ENCODE measurements at regions not wholly inside any gene's neighbourhood (a gene's known extent, or its start where the extent isn't known, plus 50 kb on each side); places are given as distances from the start of the nearest gene placed in this dataset.
"Not testable (repeated sequence)": the region's sequence is repeated elsewhere in the genome, so short reads cannot be mapped to it uniquely, and the experiment has no call there.

GRCh38 chr3:20741381-20741780 is 555.4 kb upstream of the SGO1 start:
- H3K4me3 ChIP-seq (ENCODE audit: low read depth, low read length) = no peak overlapping the region
- DNase-seq (ENCODE audit: low read depth) = no peak
- no peak for TF ChIP-seq MYC (IDR thresholded peaks at IDR 0.05; ENCODE audit: low read depth, low read length)
- TF ChIP-seq POLR2A (IDR thresholded peaks at IDR 0.05; ENCODE audit: extremely low read depth, insufficient read length) = no peak
- TF ChIP-seq MAX (IDR thresholded peaks at IDR 0.05; ENCODE audit: low read depth, low read length) = no peak
- TF ChIP-seq CTCF (IDR thresholded peaks at IDR 0.05; ENCODE audit: low read depth, low read length) = no peak

DNA sequence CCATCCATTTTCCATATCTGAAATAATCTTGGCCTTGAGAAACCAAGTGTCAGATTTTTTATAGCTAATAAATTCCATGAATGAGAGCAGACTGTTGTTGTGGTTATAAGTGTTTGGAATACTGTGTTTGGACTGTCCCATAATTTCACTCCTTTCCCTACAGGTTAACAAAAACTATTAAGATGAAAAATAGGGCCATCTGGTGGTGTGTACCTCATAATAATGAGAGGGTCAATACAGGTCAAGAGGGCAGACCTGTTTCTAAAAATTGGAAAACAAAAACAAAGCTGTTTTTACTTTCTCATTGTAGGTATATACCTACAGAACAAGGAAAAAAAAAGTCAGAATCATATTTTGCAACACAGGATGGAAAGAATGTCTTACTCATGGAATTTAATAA is 553.8 kb upstream of the SGO1 start:
- no peak overlapping the region for H3K4me3 ChIP-seq (ENCODE audit: low read depth, low read length)
- no peak for TF ChIP-seq POLR2A (IDR thresholded peaks at IDR 0.05; ENCODE audit: extremely low read depth, insufficient read length)
- no peak for TF ChIP-seq MAX (IDR thresholded peaks at IDR 0.05; ENCODE audit: low read depth, low read length)
- TF ChIP-seq MYC (IDR thresholded peaks at IDR 0.05; ENCODE audit: low read depth, low read length) = no peak
- TF ChIP-seq CTCF (IDR thresholded peaks at IDR 0.05; ENCODE audit: low read depth, low read length) = no peak
- no peak for DNase-seq (ENCODE audit: low read depth)

- no peak overlapping the region for H3K4me3 ChIP-seq (ENCODE audit: low read depth, low read length)
- TF ChIP-seq CTCF (IDR thresholded peaks at IDR 0.05; ENCODE audit: low read depth, low read length) (no peak), POLR2A (IDR thresholded peaks at IDR 0.05; ENCODE audit: extremely low read depth, insufficient read length) (no peak), MAX (IDR thresholded peaks at IDR 0.05; ENCODE audit: low read depth, low read length) (no peak)
- DNase-seq (ENCODE audit: low read depth) = no peak
These were observed 550.4 kb upstream of the SGO1 start for GRCh38 chr3:20736287-20736852.

DNA sequence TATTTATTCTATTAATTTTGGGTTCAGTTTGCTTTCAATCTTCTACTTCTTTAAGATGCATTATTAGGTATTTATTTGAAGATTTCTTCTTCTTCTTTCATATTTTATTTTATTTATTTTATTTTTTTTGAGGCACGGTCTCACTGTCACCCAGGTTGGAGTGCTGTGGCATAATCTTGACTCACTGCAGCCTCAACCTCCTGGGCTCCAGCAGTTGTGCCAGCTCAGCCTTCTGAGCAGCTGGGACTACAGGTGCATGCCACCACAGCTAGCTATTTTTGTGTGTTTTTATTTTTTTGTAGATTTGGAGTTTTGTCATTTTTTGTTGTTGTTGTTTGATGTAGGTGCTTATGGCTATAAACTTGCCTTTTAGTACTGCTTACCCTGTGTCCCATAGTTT is 543.2 kb upstream of the SGO1 start:
- TF ChIP-seq POLR2A (IDR thresholded peaks at IDR 0.05; ENCODE audit: extremely low read depth, insufficient read length) = no peak
- TF ChIP-seq MAX (IDR thresholded peaks at IDR 0.05; ENCODE audit: low read depth, low read length) = no peak
- TF ChIP-seq CTCF (IDR thresholded peaks at IDR 0.05; ENCODE audit: low read depth, low read length) = no peak
- TF ChIP-seq MYC (IDR thresholded peaks at IDR 0.05; ENCODE audit: low read depth, low read length) = no peak
- H3K4me3 ChIP-seq (ENCODE audit: low read depth, low read length) = no peak overlapping the region
- DNase-seq (ENCODE audit: low read depth) = no peak

DNA sequence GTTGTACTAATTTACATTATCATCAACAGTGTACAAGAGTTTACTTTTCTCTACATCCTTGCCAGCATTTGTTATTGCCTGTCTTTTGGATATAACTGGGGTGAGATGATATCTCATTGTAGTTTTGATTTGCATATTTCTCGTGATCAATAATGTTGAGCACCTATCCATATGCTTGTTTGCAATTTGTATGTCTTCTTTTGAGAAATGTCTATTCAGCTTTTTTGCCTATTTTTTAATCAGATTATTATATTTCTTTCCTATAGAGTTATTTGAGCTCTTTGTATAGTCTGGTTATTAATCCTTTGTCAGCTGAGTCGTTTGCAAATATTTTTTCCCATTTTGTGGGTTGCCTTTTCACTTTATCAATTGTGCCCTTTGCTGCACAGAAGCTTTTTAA is 540.8 kb upstream of the SGO1 start:
- TF ChIP-seq MYC (IDR thresholded peaks at IDR 0.05; ENCODE audit: low read depth, low read length) (no peak), POLR2A (IDR thresholded peaks at IDR 0.05; ENCODE audit: extremely low read depth, insufficient read length) (no peak), CTCF (IDR thresholded peaks at IDR 0.05; ENCODE audit: low read depth, low read length) (no peak), MAX (IDR thresholded peaks at IDR 0.05; ENCODE audit: low read depth, low read length) (no peak)
- DNase-seq (ENCODE audit: low read depth) = no peak
- no peak overlapping the region for H3K4me3 ChIP-seq (ENCODE audit: low read depth, low read length)

GRCh38 chr3:20724241-20724640 is 538.2 kb upstream of the SGO1 start:
- TF ChIP-seq MYC (IDR thresholded peaks at IDR 0.05; ENCODE audit: low read depth, low read length) (no peak), POLR2A (IDR thresholded peaks at IDR 0.05; ENCODE audit: extremely low read depth, insufficient read length) (no peak), MAX (IDR thresholded peaks at IDR 0.05; ENCODE audit: low read depth, low read length) (no peak), CTCF (IDR thresholded peaks at IDR 0.05; ENCODE audit: low read depth, low read length) (no peak)
- H3K4me3 ChIP-seq (ENCODE audit: low read depth, low read length) = no peak overlapping the region
- DNase-seq (ENCODE audit: low read depth) = no peak

DNA sequence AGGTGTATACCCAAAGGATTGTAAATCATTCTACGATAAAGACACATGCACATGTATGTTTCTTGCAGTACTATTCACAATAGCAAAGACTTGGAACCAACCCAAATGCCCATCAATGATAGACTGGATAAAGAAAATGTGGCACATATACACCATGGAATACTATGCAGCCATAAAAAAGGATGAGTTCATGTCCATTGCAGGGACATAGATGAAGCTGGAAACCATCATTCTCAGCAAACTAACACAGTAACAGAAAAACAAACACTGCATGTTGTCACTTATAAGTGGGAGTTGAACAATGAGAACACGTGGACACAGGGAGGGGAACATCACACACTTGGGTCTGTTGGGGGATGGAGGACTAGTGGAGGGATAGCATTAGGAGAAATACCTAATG is 530.4 kb upstream of the SGO1 start:
- DNase-seq (ENCODE audit: low read depth); H3K4me3 ChIP-seq (ENCODE audit: low read depth, low read length): not testable (repeated sequence)

Data from NB4 (cell line).